DND-41 (cell line): ENCODE measurements at regions not wholly inside any gene's neighbourhood (a gene's known extent, or its start where the extent isn't known, plus 50 kb on each side); places are given as distances from the start of the nearest gene placed in this dataset.

Source experiments
- ATAC-seq: fragments of 200-7000 bp; cut with Tn5 transposase; 3 replicates; pipeline ENCODE4 v1.9.1; 2021; ENCODE audit warnings: low read depth; ENCODE audit not compliant: insufficient read depth
- DNase-seq: peaks from one replicate; pipeline ENCODE4 v3.0.0-alpha.2; 2020
- H2AFZ ChIP-seq: 2 replicates; pipeline ENCODE4 v1.6.0; 2012; ENCODE audit warnings: low read depth, low read length
- H3K27ac ChIP-seq: 2 replicates; pipeline ENCODE4 v1.5.1; 2012; ENCODE audit warnings: low read length, inconsistent platforms
- H3K27me3 ChIP-seq: fragments of 200-600 bp; sonication (generic); 2 replicates; pipeline ENCODE4 v1.6.0; 2012; ENCODE audit warnings: low read length, mild to moderate bottlenecking, inconsistent platforms; ENCODE audit not compliant: insufficient read depth, poor library complexity
- H3K36me3 ChIP-seq: 2 replicates; pipeline ENCODE4 v1.5.1; 2012; ENCODE audit warnings: low read length, inconsistent platforms; ENCODE audit not compliant: insufficient read depth
- H3K4me1 ChIP-seq: 2 replicates; pipeline ENCODE4 v1.5.1; 2012; ENCODE audit warnings: mild to moderate bottlenecking, low read length; ENCODE audit not compliant: insufficient read depth
- H3K4me2 ChIP-seq: 2 replicates; pipeline ENCODE4 v1.6.0; 2012; ENCODE audit warnings: mild to moderate bottlenecking, moderate library complexity, low read length, inconsistent platforms; ENCODE audit not compliant: insufficient read depth
- H3K4me3 ChIP-seq, 2 experiments: fragments of 200-600 bp in 1 of 2; shearing (Covaris generic) in 1 of 2; 2 replicates each; pipeline ENCODE4 v1.5.1; 2012 to 2016; ENCODE audit warnings: inconsistent platforms in 2 of 2, low read length in 2 of 2, mild to moderate bottlenecking in 2 of 2, low read depth in 1 of 2, moderate library complexity in 1 of 2
- H3K79me2 ChIP-seq: 2 replicates; pipeline ENCODE4 v1.6.0; 2012; ENCODE audit warnings: low read length, inconsistent platforms; ENCODE audit not compliant: insufficient read depth
- H3K9ac ChIP-seq: 2 replicates; pipeline ENCODE4 v1.6.0; 2012; ENCODE audit warnings: low read depth, mild to moderate bottlenecking, inconsistent platforms, low read length, moderate library complexity
- H3K9me3 ChIP-seq: 2 replicates; pipeline ENCODE4 v1.5.1; 2012; ENCODE audit warnings: low read length, moderate library complexity, mild to moderate bottlenecking, inconsistent platforms; ENCODE audit not compliant: insufficient read depth, severe bottlenecking
- H4K20me1 ChIP-seq: 2 replicates; pipeline ENCODE4 v1.6.0; 2012; ENCODE audit warnings: low read length; ENCODE audit not compliant: insufficient read depth
- CTCF ChIP-seq: IDR thresholded peaks from 2 replicates; pipeline ENCODE4 v1.5.1; 2012; ENCODE audit warnings: borderline replicate concordance, low read length, moderate library complexity, mild to moderate bottlenecking; ENCODE audit not compliant: poor library complexity, severe bottlenecking; ENCODE audit errors: extremely low read depth
- EZH2 ChIP-seq: IDR thresholded peaks from 3 replicates; pipeline ENCODE4 v1.6.1; 2012; ENCODE audit warnings: borderline replicate concordance, low read depth, mild to moderate bottlenecking, moderate library complexity, low read length, inconsistent platforms; ENCODE audit not compliant: severe bottlenecking

DNA sequence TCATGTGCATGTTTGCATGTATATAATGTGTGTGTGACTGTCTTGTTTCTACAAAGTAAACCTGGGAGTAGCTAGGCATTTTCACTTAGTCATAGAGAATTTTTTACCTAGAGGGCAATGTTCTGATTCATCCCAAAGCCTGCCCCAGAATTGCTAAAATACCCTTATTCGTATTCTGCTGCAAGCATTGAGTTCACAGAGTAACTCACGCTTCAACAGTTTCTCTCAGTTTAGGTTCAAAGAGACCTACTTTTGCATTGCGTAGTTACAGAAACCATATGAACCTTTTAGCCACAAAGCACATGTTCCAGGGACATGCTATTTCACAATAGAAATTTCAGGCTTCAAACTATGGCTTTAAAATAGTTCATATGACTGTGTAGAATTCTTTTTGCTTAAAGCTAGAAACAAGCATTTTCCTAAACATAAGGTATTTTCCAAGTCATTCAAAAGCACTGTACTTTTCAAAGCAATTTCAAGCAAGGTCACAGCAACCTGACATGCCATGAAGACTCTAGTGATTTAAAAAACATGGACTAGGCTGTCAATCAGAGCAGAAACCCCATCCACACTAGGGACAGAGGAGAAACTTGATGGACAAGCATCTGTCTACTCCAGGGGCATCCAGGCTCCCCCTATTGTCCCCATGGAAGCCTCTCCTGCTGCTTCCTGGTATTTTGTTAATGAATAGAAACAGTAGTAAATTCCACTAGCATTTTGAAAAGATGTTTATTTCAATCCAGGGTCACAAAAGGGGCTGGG is 81.5 kb upstream of the MAPK10 start:
- Histone ChIP-seq H3K79me2 (no peaks in the 10 kb centered on the region), H2AFZ (no peak overlapping the region), H3K27me3 (no peaks in the 10 kb centered on the region), H3K27ac (no peak overlapping the region), H3K36me3 (no peaks in the 10 kb centered on the region), H3K9ac (no peak overlapping the region), H3K4me3 (no peak overlapping the region), H4K20me1 (no peaks in the 10 kb centered on the region), H3K4me1 (no peaks in the 10 kb centered on the region), H3K9me3 (no peaks in the 10 kb centered on the region), H3K4me2 (no peak overlapping the region)
- ATAC-seq, result no peak
- TF ChIP-seq EZH2 (no peak), CTCF (no peak)
- no peak for DNase-seq

- TF ChIP-seq EZH2 (no peak), CTCF (no peak)
- no peak overlapping the region for H3K4me2 ChIP-seq
- no peaks in the 10 kb centered on the region for H3K79me2 ChIP-seq
- no peak overlapping the region for H3K9ac ChIP-seq
- H4K20me1 ChIP-seq, result no peaks in the 10 kb centered on the region
- H3K9me3 ChIP-seq, result no peaks in the 10 kb centered on the region
- H3K36me3 ChIP-seq, result no peaks in the 10 kb centered on the region
- no peak overlapping the region for H2AFZ ChIP-seq
- DNase-seq, result no peak
- no peak for ATAC-seq
- H3K4me1 ChIP-seq, result no peaks in the 10 kb centered on the region
- H3K27ac ChIP-seq, result no peak overlapping the region
- no peak overlapping the region for H3K4me3 ChIP-seq
- no peaks in the 10 kb centered on the region for H3K27me3 ChIP-seq
Observed at GRCh38 chr4:86442881-86443280, 83.0 kb upstream of the MAPK10 start.

DNA sequence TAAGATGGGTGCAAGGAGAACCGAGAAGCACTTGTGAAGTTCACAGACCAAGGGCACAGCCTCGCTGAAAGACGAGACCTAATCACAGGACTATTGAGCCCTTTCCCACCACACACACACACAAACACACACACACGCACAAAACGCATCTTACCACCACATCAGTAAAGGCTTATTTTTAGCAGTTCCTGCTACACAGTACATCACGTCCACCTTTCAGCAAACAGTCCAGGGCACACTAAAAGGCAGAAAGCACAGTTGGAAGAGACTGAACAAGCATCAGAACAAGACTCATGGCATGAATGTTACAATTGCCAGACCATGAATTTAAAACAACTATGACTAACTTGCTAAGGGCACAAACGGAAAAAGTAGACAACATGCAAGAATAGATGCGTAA is 83.6 kb upstream of the MAPK10 start:
- Histone ChIP-seq H2AFZ (no peak overlapping the region), H3K9ac (no peak overlapping the region), H3K4me2 (no peak overlapping the region)

More for the DNA sequence above, 83.6 kb upstream of the MAPK10 start:
- Histone ChIP-seq H3K9me3 (no peaks in the 10 kb centered on the region), H3K27me3 (no peaks in the 10 kb centered on the region), H3K27ac (no peak overlapping the region), H3K4me1 (no peaks in the 10 kb centered on the region; the same call in 1 of the 2 replicates), H3K79me2 (no peaks in the 10 kb centered on the region), H4K20me1 (no peaks in the 10 kb centered on the region), H3K36me3 (no peaks in the 10 kb centered on the region), H3K4me3 (no peak overlapping the region)
- DNase-seq, result no peak
- no peak for TF ChIP-seq CTCF
- TF ChIP-seq EZH2, result no peak
- no peak for ATAC-seq
